GM04504 (cell line): ENCODE measurements at regions not wholly inside any gene's neighbourhood (a gene's known extent, or its start where the extent isn't known, plus 50 kb on each side); places are given as distances from the start of the nearest gene placed in this dataset.
"Not testable (repeated sequence)": the region's sequence is repeated elsewhere in the genome, so short reads cannot be mapped to it uniquely, and the experiment has no call there.

Experiments used
- DNase-seq: peaks from one replicate; pipeline ENCODE4 v3.0.0-alpha.2; 2012; ENCODE audit warnings: low read depth

- DNase-seq, result no peak
Observed at GRCh38 chr1:232715154-232715553, 85.2 kb upstream of the SIPA1L2 start.

DNA sequence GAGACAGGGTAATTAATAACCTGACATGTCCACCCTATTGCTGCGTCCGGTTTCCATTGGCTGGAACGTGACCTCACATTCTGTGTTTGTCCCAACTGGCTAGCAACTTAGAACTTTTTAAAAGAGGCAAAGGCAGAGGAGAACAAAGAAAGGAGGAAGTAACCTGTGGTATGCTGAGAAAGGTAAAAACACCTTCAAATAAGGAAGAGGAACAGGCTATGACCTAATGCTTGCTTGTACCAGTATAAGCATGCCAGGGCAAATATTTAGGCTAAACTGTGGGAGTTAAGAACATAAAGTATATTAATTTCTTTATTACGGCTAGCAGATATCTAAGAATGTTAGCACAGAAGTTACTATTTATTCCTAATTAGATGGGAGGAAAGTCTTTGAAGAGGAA is 87.3 kb upstream of the MAP10 start:
- DNase-seq, result not testable (repeated sequence)

GRCh38 chr1:232718928-232719927 is 86.0 kb upstream of the MAP10 start:
- DNase-seq, result no peak

DNA sequence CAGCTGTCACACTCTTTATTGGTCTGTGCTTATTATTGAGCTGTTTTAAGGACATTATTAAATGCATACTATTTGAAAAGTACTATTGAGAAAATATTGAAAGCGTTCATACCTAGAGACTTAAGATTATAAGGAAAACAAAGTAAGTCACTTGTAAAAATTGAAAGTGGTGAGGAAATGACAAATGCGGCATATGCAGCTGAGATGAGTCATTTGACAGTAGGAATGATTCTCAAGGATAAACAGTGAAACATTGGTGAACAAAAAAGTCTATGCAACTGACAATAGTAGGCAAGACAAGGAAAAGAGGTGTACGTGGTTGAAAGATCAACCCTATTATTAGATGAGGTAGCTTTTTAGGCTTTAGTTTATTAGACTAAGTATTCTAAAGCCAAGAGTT is 82.6 kb upstream of the MAP10 start:
- no peak for DNase-seq

DNA sequence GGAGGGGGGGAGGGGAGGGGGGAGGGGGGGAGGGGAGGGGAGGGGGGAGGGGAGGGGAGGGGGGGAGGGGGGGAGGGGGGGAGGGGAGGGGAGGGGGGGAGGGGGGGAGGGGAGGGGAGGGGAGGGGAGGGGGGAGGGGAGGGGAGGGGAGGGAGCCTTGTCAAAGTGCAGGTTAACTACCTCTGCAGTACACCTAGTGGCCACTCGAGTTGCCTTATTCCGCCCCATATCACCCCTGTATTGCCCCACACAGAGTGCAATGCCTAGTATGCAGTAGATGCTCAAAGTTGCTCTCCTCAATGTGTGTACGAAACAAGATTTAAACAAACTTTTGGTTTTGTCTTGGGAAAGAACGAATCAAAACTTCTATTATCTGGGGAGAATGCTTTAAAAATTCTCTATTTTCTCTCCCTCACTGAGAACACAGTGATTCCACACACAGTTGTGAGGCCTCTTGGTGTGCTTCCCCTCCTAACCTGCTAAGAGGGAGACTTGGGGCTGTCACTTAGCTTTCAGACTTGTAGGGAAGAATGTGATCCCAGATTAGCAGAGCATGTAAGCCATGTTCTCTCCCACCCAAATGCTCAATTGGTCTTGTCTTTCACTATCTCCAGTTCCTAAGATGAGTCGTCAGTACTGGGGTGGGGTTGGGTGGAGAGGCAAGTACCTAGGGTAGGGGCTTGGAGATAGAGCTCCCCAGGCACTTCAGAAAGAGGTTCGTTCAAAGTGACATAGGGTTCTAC is 79.7 kb upstream of the MAP10 start:
- DNase-seq, result no peak

GRCh38 chr1:232726048-232726779 is 79.0 kb upstream of the MAP10 start:
- DNase-seq, result peak; percentile 10

GRCh38 chr1:232728507-232729263 is 76.5 kb upstream of the MAP10 start:
- DNase-seq, result peak; percentile 63

DNA sequence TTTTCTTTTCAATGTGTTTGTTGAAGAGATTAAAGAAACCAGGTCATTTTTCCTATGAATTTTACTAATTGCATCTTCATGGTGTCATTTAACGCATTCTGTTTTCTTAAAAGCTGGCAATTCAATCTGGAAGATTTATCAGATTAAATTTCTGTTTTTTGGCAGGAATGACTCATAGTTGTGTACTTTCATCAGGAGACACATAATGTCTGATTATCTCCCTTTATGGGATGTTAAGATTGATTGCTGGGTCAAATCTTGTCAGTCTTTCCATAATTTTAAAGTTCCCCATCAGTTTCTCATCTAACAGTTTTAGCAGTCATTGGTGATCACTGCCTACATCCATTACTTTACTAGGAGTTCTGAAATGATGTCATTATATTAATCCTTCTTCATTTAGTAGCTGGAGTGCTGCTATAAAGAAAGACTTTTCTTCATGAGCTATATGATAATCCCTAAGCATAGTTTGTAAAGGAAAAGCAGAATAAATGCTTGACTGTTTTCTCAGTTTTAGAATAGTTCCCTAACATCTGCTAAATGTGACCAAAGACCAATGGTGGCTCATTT is 72.8 kb upstream of the MAP10 start:
- no peak for DNase-seq

- DNase-seq, result no peak
Observed at GRCh38 chr1:232737917-232738316, 67.3 kb upstream of the MAP10 start.

DNA sequence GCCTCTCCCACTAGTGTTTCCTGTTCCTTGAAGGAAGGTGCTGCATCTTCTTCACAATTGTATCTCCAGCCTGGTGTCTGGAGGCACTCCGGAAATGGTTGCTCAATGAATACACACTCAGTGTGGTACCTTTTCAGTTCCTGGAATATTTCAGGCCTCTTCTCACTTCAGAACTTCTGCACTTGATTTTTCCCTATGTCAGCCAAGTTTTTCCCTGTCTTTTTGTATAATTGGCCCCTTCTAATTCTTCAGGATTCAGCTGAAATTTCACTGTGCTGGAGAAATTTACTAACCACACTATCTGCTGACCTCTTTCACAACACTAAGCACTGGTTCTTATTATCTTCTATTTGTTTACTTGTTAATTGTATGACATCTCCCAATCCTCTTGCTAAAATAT is 61.2 kb upstream of the MAP10 start:
- DNase-seq, result no peak

GRCh38 chr1:232744847-232745246 is 60.4 kb upstream of the MAP10 start:
- DNase-seq, result no peak

- not testable (repeated sequence) for DNase-seq
Observed at GRCh38 chr1:232745698-232746097, 59.5 kb upstream of the MAP10 start.

DNA sequence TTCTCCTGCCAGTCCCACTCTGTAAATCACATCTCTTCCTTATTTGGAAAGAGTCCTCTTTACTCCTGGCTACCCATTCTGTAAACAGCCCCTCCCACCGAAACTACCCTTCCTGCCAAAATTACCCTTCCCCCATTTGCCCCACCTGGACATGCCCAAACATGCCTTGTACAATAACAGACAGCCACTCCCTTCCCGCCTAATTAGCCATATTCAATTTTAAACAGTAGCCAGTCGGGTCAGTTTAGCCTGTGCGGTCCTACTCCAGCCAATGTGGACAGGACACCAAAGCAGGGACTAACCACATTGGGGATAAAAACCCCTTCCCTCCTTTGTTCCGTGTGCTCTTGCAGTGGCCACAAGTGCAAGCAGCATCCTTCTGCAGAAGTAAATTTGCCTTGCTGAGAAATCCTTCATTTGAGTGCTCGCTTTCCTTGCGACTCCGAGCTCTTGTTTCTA is 56.3 kb upstream of the MAP10 start:
- DNase-seq, result no peak

- no peak for DNase-seq
Observed at GRCh38 chr1:232751393-232752140, 53.6 kb upstream of the MAP10 start.

- no peak for DNase-seq
Observed at GRCh38 chr1:232752365-232752764, 52.9 kb upstream of the MAP10 start.

DNA sequence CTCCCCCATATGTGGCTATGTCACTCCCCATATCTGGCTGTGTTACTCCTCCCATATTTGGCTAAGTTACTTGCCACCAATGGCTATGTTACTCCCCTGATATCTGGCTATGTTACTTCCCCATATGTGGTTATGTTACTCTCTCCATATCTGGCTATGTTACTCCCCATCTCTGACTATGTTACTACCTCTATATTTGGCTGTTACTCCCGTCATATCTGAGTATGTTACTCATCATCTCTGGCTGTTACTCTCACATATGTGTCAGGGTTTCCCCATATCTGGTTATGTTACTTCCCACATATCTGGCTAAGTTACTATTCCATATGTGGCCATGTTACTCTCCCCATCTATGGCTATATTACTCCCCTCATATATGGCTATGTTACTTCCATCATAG is 50.3 kb upstream of the MAP10 start:
- DNase-seq, result no peak
